H1 (cell line): ENCODE measurements at regions not wholly inside any gene's neighbourhood (a gene's known extent, or its start where the extent isn't known, plus 50 kb on each side); places are given as distances from the start of the nearest gene placed in this dataset.

Experiments
- EGR1 ChIP-seq: IDR thresholded peaks from 2 replicates; pipeline ENCODE4 v1.6.1; 2011; ENCODE audit warnings: low read depth, low read length, borderline replicate concordance
- EZH2 ChIP-seq: fragments of 200-600 bp; sonication (generic); IDR thresholded peaks from 2 replicates; pipeline ENCODE4 v1.7.1; 2012; ENCODE audit warnings: low read depth, mild to moderate bottlenecking, moderate library complexity, low read length, inconsistent platforms; ENCODE audit not compliant: severe bottlenecking
- GTF2F1 ChIP-seq: IDR thresholded peaks from 2 replicates; pipeline ENCODE4 v1.6.1; 2012; ENCODE audit warnings: low read depth, low read length, improper control_type of control experiment, borderline replicate concordance
- JUND ChIP-seq: IDR thresholded peaks from 2 replicates; pipeline ENCODE4 v1.6.1; 2011; ENCODE audit warnings: mild to moderate bottlenecking, improper control_type of control experiment, low read length
- MAX ChIP-seq: IDR thresholded peaks from 2 replicates; pipeline ENCODE4 v1.6.1; 2012; ENCODE audit warnings: inconsistent platforms
- NRF1 ChIP-seq: IDR thresholded peaks from 2 replicates; pipeline ENCODE4 v1.6.1; 2011; ENCODE audit warnings: mild to moderate bottlenecking, low read depth, low read length, improper control_type of control experiment
- POLR2A ChIP-seq, 2 experiments: IDR thresholded peaks; 1 replicate in 1 of 2; 2 replicates in 1 of 2; pipeline ENCODE4 v1.6.1; 2011; ENCODE audit warnings: low read depth in 2 of 2, low read length in 2 of 2, mild to moderate bottlenecking in 2 of 2; ENCODE audit errors: control extremely low read depth in 1 of 2
- POLR2AphosphoS5 ChIP-seq: IDR thresholded peaks from 2 replicates; pipeline ENCODE4 v1.6.1; 2011; ENCODE audit warnings: low read depth, low read length
- RAD21 ChIP-seq, 2 experiments: IDR thresholded peaks in 1 of 2; conservative IDR thresholded peaks in 1 of 2; 2 replicates each; pipeline ENCODE4 v1.6.1; 2011; ENCODE audit warnings: low read depth in 2 of 2, low read length in 2 of 2, improper control_type of control experiment in 1 of 2, inconsistent platforms in 1 of 2, mild to moderate bottlenecking in 1 of 2, moderate library complexity in 1 of 2
- RFX5 ChIP-seq: IDR thresholded peaks from 2 replicates; pipeline ENCODE4 v1.6.1; 2011; ENCODE audit warnings: low read depth, low read length, improper control_type of control experiment, borderline replicate concordance
- RXRA ChIP-seq: IDR thresholded peaks from 2 replicates; pipeline ENCODE4 v1.6.1; 2011; ENCODE audit warnings: low read depth, mild to moderate bottlenecking, low read length, moderate library complexity; ENCODE audit not compliant: insufficient read depth
- TEAD4 ChIP-seq: IDR thresholded peaks from 2 replicates; pipeline ENCODE4 v1.6.1; 2012; ENCODE audit warnings: low read depth, low read length, inconsistent platforms, mixed read lengths
- TF ChIP-seq, protein P1 (sequence below), 3 experiments: IDR thresholded peaks; 1 replicate in 2 of 3; 2 replicates in 1 of 3; pipeline versions ENCODE4 v1.5.1 to v1.6.1; 2011; ENCODE audit warnings: low read length in 3 of 3, mild to moderate bottlenecking in 3 of 3, inconsistent platforms in 2 of 3, low read depth in 1 of 3, moderate library complexity in 1 of 3; ENCODE audit not compliant: insufficient read depth in 1 of 3; ENCODE audit errors: control extremely low read depth in 1 of 3
- TF ChIP-seq, protein P2 (sequence below): IDR thresholded peaks from 2 replicates; pipeline ENCODE4 v1.6.1; 2012; ENCODE audit warnings: inconsistent platforms

DNA sequence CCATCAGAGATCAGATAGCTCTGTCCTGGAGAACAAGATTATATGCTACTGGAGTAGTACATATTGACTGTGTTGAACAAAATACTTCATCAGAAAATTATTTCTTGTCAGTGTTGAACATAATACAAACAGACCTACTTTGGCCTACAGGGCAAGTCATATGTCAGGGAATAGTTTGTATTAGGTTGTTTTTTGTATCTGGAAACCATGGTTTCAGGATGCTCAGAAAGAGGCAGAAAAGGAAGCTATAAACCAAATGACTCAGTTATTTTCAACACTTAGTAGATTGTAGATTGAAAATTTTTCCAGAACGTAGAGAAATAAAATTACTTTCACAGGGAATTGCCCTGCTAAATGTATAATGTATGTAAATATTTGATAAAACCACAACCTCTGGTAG lies 198.4 kb downstream of the CYB561 start:
- TF ChIP-seq EGR1 (no peak), POLR2A (IDR thresholded peaks at IDR 0.05; ENCODE audit: control extremely low read depth in 1 of 2, low read depth in 2 of 2, low read length in 2 of 2) (no peak), POLR2AphosphoS5 (no peak), JUND (no peak), RAD21 (IDR thresholded peaks at IDR 0.05 in 1 of 2, conservative IDR thresholded peaks at IDR 0.05 in 1 of 2; ENCODE audit: low read depth in 2 of 2, low read length in 2 of 2) (no peak), EZH2 (no peak), NRF1 (no peak), TEAD4 (no peak), GTF2F1 (no peak), MAX (no peak), RFX5 (no peak), RXRA (no peak)
- TF ChIP-seq, protein P1, sequence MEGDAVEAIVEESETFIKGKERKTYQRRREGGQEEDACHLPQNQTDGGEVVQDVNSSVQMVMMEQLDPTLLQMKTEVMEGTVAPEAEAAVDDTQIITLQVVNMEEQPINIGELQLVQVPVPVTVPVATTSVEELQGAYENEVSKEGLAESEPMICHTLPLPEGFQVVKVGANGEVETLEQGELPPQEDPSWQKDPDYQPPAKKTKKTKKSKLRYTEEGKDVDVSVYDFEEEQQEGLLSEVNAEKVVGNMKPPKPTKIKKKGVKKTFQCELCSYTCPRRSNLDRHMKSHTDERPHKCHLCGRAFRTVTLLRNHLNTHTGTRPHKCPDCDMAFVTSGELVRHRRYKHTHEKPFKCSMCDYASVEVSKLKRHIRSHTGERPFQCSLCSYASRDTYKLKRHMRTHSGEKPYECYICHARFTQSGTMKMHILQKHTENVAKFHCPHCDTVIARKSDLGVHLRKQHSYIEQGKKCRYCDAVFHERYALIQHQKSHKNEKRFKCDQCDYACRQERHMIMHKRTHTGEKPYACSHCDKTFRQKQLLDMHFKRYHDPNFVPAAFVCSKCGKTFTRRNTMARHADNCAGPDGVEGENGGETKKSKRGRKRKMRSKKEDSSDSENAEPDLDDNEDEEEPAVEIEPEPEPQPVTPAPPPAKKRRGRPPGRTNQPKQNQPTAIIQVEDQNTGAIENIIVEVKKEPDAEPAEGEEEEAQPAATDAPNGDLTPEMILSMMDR (IDR thresholded peaks at IDR 0.05; ENCODE audit: control extremely low read depth in 1 of 3, insufficient read depth in 1 of 3, low read depth in 1 of 3, low read length in 3 of 3) = no peak
- TF ChIP-seq, protein P2, sequence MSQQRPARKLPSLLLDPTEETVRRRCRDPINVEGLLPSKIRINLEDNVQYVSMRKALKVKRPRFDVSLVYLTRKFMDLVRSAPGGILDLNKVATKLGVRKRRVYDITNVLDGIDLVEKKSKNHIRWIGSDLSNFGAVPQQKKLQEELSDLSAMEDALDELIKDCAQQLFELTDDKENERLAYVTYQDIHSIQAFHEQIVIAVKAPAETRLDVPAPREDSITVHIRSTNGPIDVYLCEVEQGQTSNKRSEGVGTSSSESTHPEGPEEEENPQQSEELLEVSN = no peak
